Kidney epithelial cell (primary cell): ENCODE measurements at regions not wholly inside any gene's neighbourhood (a gene's known extent, or its start where the extent isn't known, plus 50 kb on each side); places are given as distances from the start of the nearest gene placed in this dataset.

Experiments
- DNase-seq: peaks from one replicate; pipeline ENCODE4 v3.0.0-alpha.2; 2010; ENCODE audit warnings: low read depth
- H3K27me3 ChIP-seq: 2 replicates; pipeline ENCODE4 v1.6.0; 2011; ENCODE audit warnings: low read length; ENCODE audit not compliant: control insufficient read depth, insufficient read depth
- H3K36me3 ChIP-seq: 2 replicates; pipeline ENCODE4 v1.5.1; 2011; ENCODE audit warnings: low read length; ENCODE audit not compliant: control insufficient read depth, insufficient read depth
- H3K4me3 ChIP-seq: 2 replicates; pipeline ENCODE4 v1.5.1; 2011; ENCODE audit warnings: low read depth, mild to moderate bottlenecking, control low read depth, low read length
- CTCF ChIP-seq: IDR thresholded peaks from 2 replicates; pipeline ENCODE4 v1.5.1; 2011; ENCODE audit warnings: mild to moderate bottlenecking, moderate library complexity, low read length, control low read depth, inconsistent platforms; ENCODE audit not compliant: insufficient read depth, poor library complexity, severe bottlenecking

- Histone ChIP-seq H3K4me3 (no peak overlapping the region), H3K36me3 (no peaks in the 10 kb centered on the region), H3K27me3 (no peaks in the 10 kb centered on the region)
- no peak for DNase-seq
- no peak for TF ChIP-seq CTCF
Observed at GRCh38 chr3:197368821-197369220, 70.4 kb upstream of the DLG1 start.

GRCh38 chr3:197368330-197368729 is 69.9 kb upstream of the DLG1 start:
- H3K27me3 ChIP-seq, result no peaks in the 10 kb centered on the region
- no peaks in the 10 kb centered on the region for H3K36me3 ChIP-seq
- H3K4me3 ChIP-seq, result no peak overlapping the region
- no peak for DNase-seq
- no peak for TF ChIP-seq CTCF

GRCh38 chr3:197367081-197367780 is 68.8 kb upstream of the DLG1 start:
- H3K27me3 ChIP-seq, result no peaks in the 10 kb centered on the region
- H3K36me3 ChIP-seq, result no peaks in the 10 kb centered on the region
- DNase-seq, result no peak
- no peak overlapping the region for H3K4me3 ChIP-seq
- TF ChIP-seq CTCF, result no peak

GRCh38 chr3:197366301-197367044 is 68.1 kb upstream of the DLG1 start:
- Histone ChIP-seq H3K36me3 (no peaks in the 10 kb centered on the region), H3K4me3 (no peak overlapping the region), H3K27me3 (no peaks in the 10 kb centered on the region)
- no peak for TF ChIP-seq CTCF
- no peak for DNase-seq

- no peak for TF ChIP-seq CTCF
- Histone ChIP-seq H3K36me3 (no peaks in the 10 kb centered on the region), H3K27me3 (no peaks in the 10 kb centered on the region), H3K4me3 (no peak overlapping the region)
- no peak for DNase-seq
Observed at GRCh38 chr3:197365586-197365985, 67.2 kb upstream of the DLG1 start.
